ENCODE measurements at regions not wholly inside any gene's neighbourhood (a gene's known extent, or its start where the extent isn't known, plus 50 kb on each side); places are given as distances from the start of the nearest gene placed in this dataset.

GRCh38 chr2:123693836-123694235, 331.3 kb upstream of the CNTNAP5 start:
- Mint-ChIP-seq H3K4me1 (no peaks in the 10 kb centered on the region), H3K4me3 (no peak overlapping the region), H3K9me3 (peaks cover 42% of the 10 kb centered on the region), H3K36me3 (ENCODE audit: insufficient read depth) (peaks cover 2% of the 10 kb centered on the region), H3K27ac (ENCODE audit: low read depth) (no peak overlapping the region), H3K27me3 (no peaks in the 10 kb centered on the region)
- DNase-seq (ENCODE audit: low spot score in 2 of 2) (no peak), ATAC-seq (replicated peaks; ENCODE audit: extremely low read depth, poor library complexity, severe bottlenecking) (no peak)

DNA sequence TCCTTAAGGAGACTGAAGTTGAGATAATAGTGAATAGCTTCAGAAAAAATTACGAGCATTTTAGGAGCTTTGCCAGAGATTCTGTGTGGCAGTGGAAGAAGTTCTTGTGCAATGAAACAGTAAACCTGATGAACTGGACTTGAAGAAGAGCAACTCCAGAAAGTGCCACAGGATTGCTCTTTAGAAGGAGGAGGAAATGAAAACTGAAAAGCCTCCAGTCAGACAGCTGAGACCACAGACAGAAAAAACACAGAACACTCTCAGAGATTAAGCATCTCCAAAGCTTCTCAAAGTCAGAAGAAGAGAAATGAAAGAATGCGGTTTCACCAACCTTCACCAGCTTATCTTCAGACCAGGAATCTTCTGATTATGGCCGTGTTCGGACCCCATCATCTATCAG, 329.7 kb upstream of the CNTNAP5 start:
- Mint-ChIP-seq H3K4me3 (no peak overlapping the region), H3K27ac (ENCODE audit: low read depth) (no peak overlapping the region), H3K4me1 (no peaks in the 10 kb centered on the region), H3K27me3 (no peaks in the 10 kb centered on the region), H3K36me3 (ENCODE audit: insufficient read depth) (no peaks in the 10 kb centered on the region), H3K9me3 (peaks cover 37% of the 10 kb centered on the region)
- DNase-seq (ENCODE audit: low spot score in 2 of 2) (no peak), ATAC-seq (replicated peaks; ENCODE audit: extremely low read depth, poor library complexity, severe bottlenecking) (no peak)

DNA sequence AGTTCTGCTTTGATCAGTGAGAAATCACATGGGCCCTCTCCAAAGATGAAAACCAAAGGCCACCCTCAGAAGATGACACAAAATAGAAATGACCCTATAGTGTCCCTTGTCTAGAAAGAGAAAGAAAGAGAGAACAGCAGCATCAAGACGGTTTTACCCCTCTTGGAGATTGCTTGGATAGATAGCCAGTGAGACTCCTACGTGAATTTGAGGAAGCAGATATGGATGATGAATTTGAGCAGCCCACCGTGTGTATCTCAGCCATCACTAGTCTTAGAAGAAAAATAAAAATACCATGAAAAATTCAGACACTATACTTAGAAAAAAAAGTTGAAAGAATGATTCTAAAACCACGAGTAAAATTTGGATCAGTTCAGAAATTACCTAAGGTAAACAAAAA, 329.1 kb upstream of the CNTNAP5 start:
- Mint-ChIP-seq H3K4me3 (no peak overlapping the region), H3K27ac (ENCODE audit: low read depth) (no peak overlapping the region), H3K27me3 (no peaks in the 10 kb centered on the region), H3K9me3 (peaks cover 33% of the 10 kb centered on the region), H3K4me1 (no peaks in the 10 kb centered on the region), H3K36me3 (ENCODE audit: insufficient read depth) (no peaks in the 10 kb centered on the region)
- DNase-seq (ENCODE audit: low spot score in 2 of 2) (no peak), ATAC-seq (replicated peaks; ENCODE audit: extremely low read depth, poor library complexity, severe bottlenecking) (no peak)

DNA sequence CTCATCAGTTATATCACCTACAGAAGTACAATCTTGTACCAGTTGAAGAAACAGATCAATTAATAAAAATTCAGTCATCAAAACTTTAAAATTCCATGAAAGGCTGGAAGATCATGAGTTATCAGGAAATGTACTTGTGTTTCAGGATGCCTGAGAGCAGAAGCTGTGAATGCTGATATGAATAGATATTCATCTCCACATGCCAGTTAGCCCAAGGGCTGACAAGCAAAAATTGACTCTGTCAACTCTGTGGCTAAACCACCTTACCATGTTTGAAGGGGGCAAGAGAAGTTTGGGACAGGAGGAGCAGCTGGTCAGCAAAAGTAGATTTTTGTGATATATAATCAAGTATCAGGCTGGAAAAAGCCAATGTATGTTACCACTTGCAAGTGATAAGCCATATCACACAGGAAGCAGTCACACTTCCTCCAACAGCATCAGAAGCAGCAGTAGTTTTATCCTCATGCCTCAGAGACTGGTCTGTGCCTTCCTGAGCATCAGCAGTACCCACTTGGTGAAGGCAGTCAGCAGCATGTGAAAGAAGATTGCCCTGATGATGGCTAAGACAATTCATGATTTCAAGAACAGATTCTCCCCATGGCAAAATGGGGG, 328.2 kb upstream of the CNTNAP5 start:
- ATAC-seq (replicated peaks; ENCODE audit: extremely low read depth, poor library complexity, severe bottlenecking) (no peak), DNase-seq (ENCODE audit: low spot score in 2 of 2) (no peak)
- H3K27ac Mint-ChIP-seq (ENCODE audit: low read depth) = no peak overlapping the region
- H3K4me3 Mint-ChIP-seq = no peak overlapping the region
- no peaks in the 10 kb centered on the region for H3K4me1 Mint-ChIP-seq
- no peaks in the 10 kb centered on the region for H3K27me3 Mint-ChIP-seq
- H3K9me3 Mint-ChIP-seq = peaks cover 26% of the 10 kb centered on the region
- no peaks in the 10 kb centered on the region for H3K36me3 Mint-ChIP-seq (ENCODE audit: insufficient read depth)

DNA sequence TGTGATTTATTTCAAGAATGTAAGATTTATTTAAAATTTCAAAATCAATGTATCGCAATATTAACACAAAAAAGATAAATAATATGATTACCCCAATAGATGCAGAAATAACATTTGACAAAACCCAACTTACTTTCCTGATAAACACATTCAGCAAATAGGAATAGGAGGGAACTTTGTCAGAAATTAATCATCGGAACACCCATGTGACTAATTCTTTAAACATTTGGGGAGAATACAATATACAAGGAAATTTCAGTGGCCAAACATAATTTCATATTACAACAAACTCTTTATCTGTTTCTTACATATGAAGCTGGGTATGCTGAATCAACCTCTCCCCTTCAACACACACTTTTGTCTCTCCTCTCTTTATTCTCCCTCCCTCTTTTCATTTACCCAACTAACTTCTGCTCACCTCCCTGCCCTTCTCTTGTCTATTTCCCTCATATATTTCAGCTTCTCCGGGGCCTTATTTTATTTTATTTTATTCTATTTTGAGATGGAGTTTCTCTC, 309.6 kb upstream of the CNTNAP5 start:
- Mint-ChIP-seq H3K4me3 (no peak overlapping the region), H3K27me3 (no peaks in the 10 kb centered on the region), H3K9me3 (peaks cover 16% of the 10 kb centered on the region), H3K36me3 (ENCODE audit: insufficient read depth) (peaks cover 2% of the 10 kb centered on the region), H3K27ac (ENCODE audit: low read depth) (no peak overlapping the region), H3K4me1 (no peaks in the 10 kb centered on the region)
- ATAC-seq (replicated peaks; ENCODE audit: extremely low read depth, poor library complexity, severe bottlenecking) (no peak), DNase-seq (ENCODE audit: low spot score in 2 of 2) (no peak)

GRCh38 chr2:123717636-123718334, 307.3 kb upstream of the CNTNAP5 start:
- Mint-ChIP-seq H3K9me3 (peaks cover 16% of the 10 kb centered on the region), H3K27me3 (no peaks in the 10 kb centered on the region), H3K4me3 (no peak overlapping the region), H3K36me3 (ENCODE audit: insufficient read depth) (no peaks in the 10 kb centered on the region), H3K4me1 (no peaks in the 10 kb centered on the region), H3K27ac (ENCODE audit: low read depth) (no peak overlapping the region)
- no peak for ATAC-seq (replicated peaks; ENCODE audit: extremely low read depth, poor library complexity, severe bottlenecking)
- no peak for DNase-seq (ENCODE audit: low spot score in 2 of 2)

GRCh38 chr2:123720760-123721159, 304.3 kb upstream of the CNTNAP5 start:
- no peak overlapping the region for H3K4me3 Mint-ChIP-seq

DNA sequence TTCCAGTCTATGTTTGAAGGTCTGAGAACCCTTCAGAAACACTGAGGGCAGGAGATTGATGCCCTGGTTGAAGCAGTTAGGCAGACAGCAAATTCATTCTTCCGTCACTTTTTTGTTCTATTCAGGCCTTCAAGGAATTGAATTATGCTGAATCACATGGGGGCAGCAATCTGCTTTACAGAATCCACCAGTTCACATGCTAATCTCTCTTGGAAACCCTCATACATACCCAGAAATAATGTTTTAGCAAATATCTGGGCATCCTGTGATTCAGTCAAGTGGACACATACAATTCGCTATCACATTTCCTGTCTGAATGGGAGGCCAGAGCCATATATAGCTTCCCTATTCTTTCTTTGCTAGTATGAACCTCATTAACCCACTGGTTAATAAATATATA, 301.4 kb upstream of the CNTNAP5 start:
- H3K4me3 Mint-ChIP-seq = no peak overlapping the region
- H3K36me3 Mint-ChIP-seq (ENCODE audit: insufficient read depth) = no peaks in the 10 kb centered on the region
- no peak for ATAC-seq (replicated peaks; ENCODE audit: extremely low read depth, poor library complexity, severe bottlenecking)
- no peak overlapping the region for H3K27ac Mint-ChIP-seq (ENCODE audit: low read depth)
- H3K9me3 Mint-ChIP-seq = peaks cover 28% of the 10 kb centered on the region
- no peaks in the 10 kb centered on the region for H3K4me1 Mint-ChIP-seq
- no peak for DNase-seq (ENCODE audit: low spot score in 2 of 2)
- H3K27me3 Mint-ChIP-seq = no peaks in the 10 kb centered on the region

More at GRCh38 chr2:123720760-123721159, 304.3 kb upstream of the CNTNAP5 start:
- Mint-ChIP-seq H3K27ac (ENCODE audit: low read depth) (no peak overlapping the region), H3K27me3 (no peaks in the 10 kb centered on the region), H3K36me3 (ENCODE audit: insufficient read depth) (no peaks in the 10 kb centered on the region), H3K4me1 (no peaks in the 10 kb centered on the region), H3K9me3 (peaks cover 21% of the 10 kb centered on the region)
- ATAC-seq (replicated peaks; ENCODE audit: extremely low read depth, poor library complexity, severe bottlenecking) (no peak), DNase-seq (ENCODE audit: low spot score in 2 of 2) (no peak)

- ATAC-seq (replicated peaks; ENCODE audit: extremely low read depth, poor library complexity, severe bottlenecking) (no peak), DNase-seq (ENCODE audit: low spot score in 2 of 2) (no peak)
- Mint-ChIP-seq H3K27me3 (no peaks in the 10 kb centered on the region), H3K36me3 (ENCODE audit: insufficient read depth) (no peaks in the 10 kb centered on the region), H3K27ac (ENCODE audit: low read depth) (no peak overlapping the region), H3K4me3 (no peak overlapping the region), H3K4me1 (no peaks in the 10 kb centered on the region), H3K9me3 (peaks cover 25% of the 10 kb centered on the region)
Measured at GRCh38 chr2:123732563-123732962, 292.5 kb upstream of the CNTNAP5 start.

GRCh38 chr2:123737371-123737770, 287.7 kb upstream of the CNTNAP5 start:
- H3K36me3 Mint-ChIP-seq (ENCODE audit: insufficient read depth) = no peaks in the 10 kb centered on the region
- H3K27ac Mint-ChIP-seq (ENCODE audit: low read depth) = no peak overlapping the region
- ATAC-seq (replicated peaks; ENCODE audit: extremely low read depth, poor library complexity, severe bottlenecking) (no peak), DNase-seq (ENCODE audit: low spot score in 2 of 2) (no peak)
- H3K4me1 Mint-ChIP-seq = no peaks in the 10 kb centered on the region
- H3K9me3 Mint-ChIP-seq = peaks cover 19% of the 10 kb centered on the region
- H3K27me3 Mint-ChIP-seq = no peaks in the 10 kb centered on the region
- H3K4me3 Mint-ChIP-seq = no peak overlapping the region

DNA sequence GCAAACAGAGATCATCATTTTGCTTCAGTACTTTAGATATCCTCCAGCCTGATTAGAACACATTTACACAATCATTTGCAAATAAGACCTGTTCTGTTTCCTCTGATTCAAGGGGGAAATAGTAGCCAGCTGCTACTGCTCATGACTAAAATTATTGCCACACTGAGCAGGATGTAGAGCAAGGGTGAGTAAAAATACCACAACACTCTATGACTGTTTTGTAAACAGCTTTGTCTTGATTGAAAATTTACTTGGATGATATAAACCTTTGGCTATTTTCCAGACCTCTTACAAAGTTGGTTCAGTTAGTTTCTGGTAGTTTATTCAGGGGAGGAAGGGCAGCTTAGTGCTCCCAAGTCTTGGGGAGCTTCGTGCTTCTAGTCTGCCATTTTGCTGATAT, 286.4 kb upstream of the CNTNAP5 start:
- H3K4me3 Mint-ChIP-seq = no peak overlapping the region

GRCh38 chr2:123746006-123746405, 279.1 kb upstream of the CNTNAP5 start:
- peaks cover 5% of the 10 kb centered on the region for H3K9me3 Mint-ChIP-seq
- DNase-seq (ENCODE audit: low spot score in 2 of 2) (no peak), ATAC-seq (replicated peaks; ENCODE audit: extremely low read depth, poor library complexity, severe bottlenecking) (no peak)
- H3K27me3 Mint-ChIP-seq = no peaks in the 10 kb centered on the region
- H3K4me3 Mint-ChIP-seq = no peak overlapping the region
- no peaks in the 10 kb centered on the region for H3K4me1 Mint-ChIP-seq
- no peaks in the 10 kb centered on the region for H3K36me3 Mint-ChIP-seq (ENCODE audit: insufficient read depth)
- H3K27ac Mint-ChIP-seq (ENCODE audit: low read depth) = no peak overlapping the region

More for the DNA sequence above, 286.4 kb upstream of the CNTNAP5 start:
- DNase-seq (ENCODE audit: low spot score in 2 of 2) (no peak), ATAC-seq (replicated peaks; ENCODE audit: extremely low read depth, poor library complexity, severe bottlenecking) (no peak)
- no peaks in the 10 kb centered on the region for H3K27me3 Mint-ChIP-seq
- H3K4me1 Mint-ChIP-seq = no peaks in the 10 kb centered on the region
- H3K27ac Mint-ChIP-seq (ENCODE audit: low read depth) = no peak overlapping the region
- H3K36me3 Mint-ChIP-seq (ENCODE audit: insufficient read depth) = no peaks in the 10 kb centered on the region
- H3K9me3 Mint-ChIP-seq = peaks cover 19% of the 10 kb centered on the region

GRCh38 chr2:123747326-123747725, 277.8 kb upstream of the CNTNAP5 start:
- H3K4me3 Mint-ChIP-seq = no peak overlapping the region
- H3K9me3 Mint-ChIP-seq = peaks cover 5% of the 10 kb centered on the region
- H3K27ac Mint-ChIP-seq (ENCODE audit: low read depth) = no peak overlapping the region
- no peaks in the 10 kb centered on the region for H3K4me1 Mint-ChIP-seq
- no peaks in the 10 kb centered on the region for H3K36me3 Mint-ChIP-seq (ENCODE audit: insufficient read depth)
- no peaks in the 10 kb centered on the region for H3K27me3 Mint-ChIP-seq
- DNase-seq (ENCODE audit: low spot score in 2 of 2) = no peak
- no peak for ATAC-seq (replicated peaks; ENCODE audit: extremely low read depth, poor library complexity, severe bottlenecking)
